WTC11 (cell line): ENCODE measurements at regions not wholly inside any gene's neighbourhood (a gene's known extent, or its start where the extent isn't known, plus 50 kb on each side); places are given as distances from the start of the nearest gene placed in this dataset.

Experiments used
- ATF2 ChIP-seq: sonication (generic); formaldehyde crosslinking; IDR thresholded peaks from 2 replicates; pipeline ENCODE4 v1.8.1; 2022; ENCODE audit warnings: low read depth, missing genetic modification reagents, borderline replicate concordance
- CREM ChIP-seq: sonication (generic); formaldehyde crosslinking; IDR thresholded peaks from 2 replicates; pipeline ENCODE4 v1.8.1; 2022; ENCODE audit warnings: mild to moderate bottlenecking, missing genetic modification reagents, moderate library complexity
- CTCF ChIP-seq: fragments of 200-600 bp; IDR thresholded peaks from 2 replicates; pipeline ENCODE4 v1.8.0; 2022; ENCODE audit warnings: antibody characterized with exemption
- ETV6 ChIP-seq: sonication (generic); formaldehyde crosslinking; IDR thresholded peaks from 2 replicates; pipeline ENCODE4 v1.8.1; 2022; ENCODE audit warnings: mild to moderate bottlenecking, missing genetic modification reagents
- JUN ChIP-seq: sonication (generic); formaldehyde crosslinking; IDR thresholded peaks from 2 replicates; pipeline ENCODE4 v1.8.0; 2023; ENCODE audit warnings: mild to moderate bottlenecking, missing genetic modification reagents
- NR3C1 ChIP-seq: sonication (generic); formaldehyde crosslinking; conservative IDR thresholded peaks from 2 replicates; pipeline ENCODE4 v1.8.1; 2023; ENCODE audit warnings: low read depth, mild to moderate bottlenecking, missing genetic modification reagents
- ZNF121 ChIP-seq: sonication (generic); formaldehyde crosslinking; IDR thresholded peaks from 2 replicates; pipeline ENCODE4 v1.8.0; 2023; ENCODE audit warnings: missing genetic modification reagents
- ZNF263 ChIP-seq: sonication (generic); formaldehyde crosslinking; IDR thresholded peaks from 2 replicates; pipeline ENCODE4 v1.8.1; 2022; ENCODE audit warnings: low read depth, mild to moderate bottlenecking, moderate library complexity, missing genetic modification reagents
- ZNF512 ChIP-seq: sonication (generic); formaldehyde crosslinking; IDR thresholded peaks from 2 replicates; pipeline ENCODE4 v1.8.1; 2022; ENCODE audit warnings: missing genetic modification reagents, borderline replicate concordance

- no peak for TF ChIP-seq NR3C1 (CRISPR knock-in tag)
- TF ChIP-seq ZNF512 (CRISPR knock-in tag): no peak
- no peak for TF ChIP-seq ZNF263 (CRISPR knock-in tag)
- TF ChIP-seq ETV6: no peak
- no peak for TF ChIP-seq JUN (CRISPR knock-in tag)
- no peak for TF ChIP-seq CREM (CRISPR knock-in tag)
- no peak for TF ChIP-seq ZNF121
- TF ChIP-seq ATF2: no peak
- TF ChIP-seq CTCF: no peak
These were observed 182.1 kb upstream of the ACTBL2 start for GRCh38 chr5:57664700-57665099.
